Hepatocyte (in vitro differentiated cells): ENCODE measurements at regions not wholly inside any gene's neighbourhood (a gene's known extent, or its start where the extent isn't known, plus 50 kb on each side); places are given as distances from the start of the nearest gene placed in this dataset.

ENCODE experiments used
- DNase-seq: peaks from one replicate; pipeline ENCODE4 v3.0.0-alpha.2; 2016; ENCODE audit warnings: low spot score
- H2AFZ ChIP-seq: fragments of 200-600 bp; sonication (generic); 2 replicates; pipeline ENCODE4 v1.6.0; 2016; ENCODE audit warnings: antibody characterized with exemption, mild to moderate bottlenecking
- H3K27ac ChIP-seq: fragments of 200-600 bp; sonication (generic); 2 replicates; pipeline ENCODE4 v1.5.1; 2016; ENCODE audit warnings: mild to moderate bottlenecking
- H3K27me3 ChIP-seq: fragments of 200-600 bp; sonication (generic); 2 replicates; pipeline ENCODE4 v1.6.1; 2016
- H3K36me3 ChIP-seq: fragments of 200-600 bp; sonication (generic); replicated peaks from 2 replicates; pipeline ENCODE4 v1.5.1; 2016; ENCODE audit warnings: low read depth; ENCODE audit not compliant: insufficient read depth
- H3K4me1 ChIP-seq: fragments of 200-600 bp; sonication (generic); 2 replicates; pipeline ENCODE4 v1.5.1; 2016; ENCODE audit warnings: mild to moderate bottlenecking, moderate library complexity; ENCODE audit not compliant: insufficient read depth
- H3K4me2 ChIP-seq: fragments of 200-600 bp; sonication (generic); 2 replicates; pipeline ENCODE4 v1.6.0; 2016
- H3K4me3 ChIP-seq: fragments of 200-600 bp; sonication (generic); 2 replicates; pipeline ENCODE4 v1.5.1; 2016; ENCODE audit warnings: mild to moderate bottlenecking
- H3K79me2 ChIP-seq: fragments of 200-600 bp; sonication (generic); 2 replicates; pipeline ENCODE4 v1.6.0; 2017; ENCODE audit warnings: mild to moderate bottlenecking
- H3K9me2 ChIP-seq: fragments of 200-600 bp; sonication (generic); replicated peaks from 2 replicates; pipeline ENCODE4 v1.6.0; 2017; ENCODE audit warnings: mild to moderate bottlenecking; ENCODE audit not compliant: insufficient read depth
- H3K9me3 ChIP-seq: fragments of 200-600 bp; sonication (generic); 2 replicates; pipeline ENCODE4 v1.5.1; 2016; ENCODE audit warnings: low read depth, mild to moderate bottlenecking
- H4K20me1 ChIP-seq: fragments of 200-600 bp; sonication (generic); 2 replicates; pipeline ENCODE4 v1.6.0; 2016; ENCODE audit warnings: mild to moderate bottlenecking; ENCODE audit not compliant: insufficient read depth, poor library complexity, severe bottlenecking
- EZH2 ChIP-seq: fragments of 200-600 bp; sonication (generic); IDR thresholded peaks from 2 replicates; pipeline ENCODE4 v1.6.1; 2016; ENCODE audit warnings: antibody characterized with exemption, mild to moderate bottlenecking, borderline replicate concordance
- EZH2phosphoT487 ChIP-seq: fragments of 200-600 bp; sonication (generic); IDR thresholded peaks from one replicate; pipeline ENCODE4 v1.6.1; 2018; ENCODE audit warnings: antibody characterized with exemption, mild to moderate bottlenecking, low read depth, moderate library complexity; ENCODE audit not compliant: unreplicated experiment, severe bottlenecking
- WGBS: methylation state at CpG from one replicate; pipeline ENCODE4 v1.1.6; 2016; ENCODE audit warnings: low lambda C conversion rate; ENCODE audit errors: missing lambda C conversion rate; 5-methylcytosine and 5-hydroxymethylcytosine counted together
- TF ChIP-seq, protein P1 (sequence below): fragments of 200-600 bp; sonication (generic); IDR thresholded peaks from 2 replicates; pipeline ENCODE4 v1.5.1; 2016; ENCODE audit warnings: antibody characterized with exemption, mild to moderate bottlenecking; ENCODE audit not compliant: poor library complexity

DNA sequence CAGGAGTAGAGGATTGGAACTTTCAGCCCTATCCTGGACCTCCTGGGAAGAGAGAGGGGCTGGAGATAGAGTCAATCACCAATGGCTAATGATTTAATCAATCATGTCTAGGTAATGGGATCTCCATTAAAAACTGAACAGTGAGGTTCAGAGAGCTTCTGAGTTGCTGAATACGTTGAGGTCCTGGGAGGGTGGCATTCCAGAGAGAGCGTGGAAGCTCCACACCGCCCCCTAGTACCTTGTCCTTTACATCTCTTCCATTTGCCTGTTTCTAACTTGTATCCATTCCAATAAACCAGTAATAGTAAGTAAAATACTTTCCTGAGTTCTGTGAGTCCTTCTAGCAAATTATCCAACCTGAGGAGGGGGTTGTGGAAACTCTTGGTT is 101.7 kb downstream of the B3GNT2 start:
- no peak for DNase-seq
- no peak overlapping the region for H3K27ac ChIP-seq
- 53% methylated on average over 3 of the region's 3 CpGs for whole genome bisulfite sequencing

DNA sequence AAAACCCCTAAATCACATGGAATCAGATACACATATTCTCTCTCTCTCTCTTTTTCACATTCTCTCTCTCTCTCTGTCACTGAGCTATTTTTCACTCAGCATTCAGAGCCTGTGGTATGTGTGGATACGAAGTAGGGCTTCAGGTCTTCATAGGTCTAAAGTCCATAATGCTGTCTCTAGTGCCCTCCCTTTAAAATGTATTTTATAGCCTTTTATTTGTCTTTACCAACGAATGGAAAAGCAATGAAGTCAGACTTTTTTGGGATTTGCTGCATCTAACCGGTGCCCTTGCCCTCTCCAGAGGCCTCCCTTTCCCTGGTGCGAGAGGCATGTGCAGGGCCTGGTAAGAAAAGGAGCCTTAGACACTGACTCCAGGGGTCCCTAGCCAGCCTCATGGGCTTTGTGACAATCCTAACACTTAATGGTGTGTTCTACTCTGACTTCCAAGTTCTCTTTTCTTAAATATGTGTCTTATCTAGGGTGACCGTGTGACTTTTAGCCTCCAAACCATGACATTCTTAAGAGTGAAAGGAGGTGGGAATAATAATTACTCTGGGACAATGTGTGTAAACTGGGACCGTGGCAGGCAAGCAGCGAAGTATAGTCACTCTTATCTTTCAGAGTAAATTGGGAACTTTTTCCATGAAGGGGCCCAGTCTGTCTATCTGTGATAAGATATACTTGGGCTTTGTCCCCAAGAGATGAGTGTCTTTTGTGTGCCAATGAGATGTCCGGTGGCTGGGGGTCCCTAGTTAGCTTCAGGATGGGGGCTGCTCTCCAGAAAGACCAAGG is 101.1 kb downstream of the B3GNT2 start:
- 65% methylated on average over 8 of the region's 8 CpGs for WGBS
- H3K4me1 ChIP-seq: peaks cover 19% of the 10 kb centered on the region
- no peak overlapping the region for H3K4me2 ChIP-seq
- DNase-seq: no peak
- H3K79me2 ChIP-seq: no peaks in the 10 kb centered on the region
- H3K4me3 ChIP-seq: no peak overlapping the region
- H4K20me1 ChIP-seq: no peaks in the 10 kb centered on the region
- no peaks in the 10 kb centered on the region for H3K9me2 ChIP-seq
- H3K27me3 ChIP-seq: no peaks in the 10 kb centered on the region
- no peak overlapping the region for H2AFZ ChIP-seq
- H3K9me3 ChIP-seq: no peaks in the 10 kb centered on the region
- TF ChIP-seq EZH2 (no peak), EZH2phosphoT487 (no peak)
- TF ChIP-seq, protein P1, sequence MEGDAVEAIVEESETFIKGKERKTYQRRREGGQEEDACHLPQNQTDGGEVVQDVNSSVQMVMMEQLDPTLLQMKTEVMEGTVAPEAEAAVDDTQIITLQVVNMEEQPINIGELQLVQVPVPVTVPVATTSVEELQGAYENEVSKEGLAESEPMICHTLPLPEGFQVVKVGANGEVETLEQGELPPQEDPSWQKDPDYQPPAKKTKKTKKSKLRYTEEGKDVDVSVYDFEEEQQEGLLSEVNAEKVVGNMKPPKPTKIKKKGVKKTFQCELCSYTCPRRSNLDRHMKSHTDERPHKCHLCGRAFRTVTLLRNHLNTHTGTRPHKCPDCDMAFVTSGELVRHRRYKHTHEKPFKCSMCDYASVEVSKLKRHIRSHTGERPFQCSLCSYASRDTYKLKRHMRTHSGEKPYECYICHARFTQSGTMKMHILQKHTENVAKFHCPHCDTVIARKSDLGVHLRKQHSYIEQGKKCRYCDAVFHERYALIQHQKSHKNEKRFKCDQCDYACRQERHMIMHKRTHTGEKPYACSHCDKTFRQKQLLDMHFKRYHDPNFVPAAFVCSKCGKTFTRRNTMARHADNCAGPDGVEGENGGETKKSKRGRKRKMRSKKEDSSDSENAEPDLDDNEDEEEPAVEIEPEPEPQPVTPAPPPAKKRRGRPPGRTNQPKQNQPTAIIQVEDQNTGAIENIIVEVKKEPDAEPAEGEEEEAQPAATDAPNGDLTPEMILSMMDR: no peak
- no peaks in the 10 kb centered on the region for H3K36me3 ChIP-seq
- H3K27ac ChIP-seq: peak overlapping the region; percentile 24

More for the DNA sequence above, 101.7 kb downstream of the B3GNT2 start:
- TF ChIP-seq, protein P1: peak; percentile 26
- TF ChIP-seq EZH2 (no peak), EZH2phosphoT487 (no peak)
- Histone ChIP-seq H4K20me1 (no peaks in the 10 kb centered on the region), H3K36me3 (no peaks in the 10 kb centered on the region), H3K9me3 (no peaks in the 10 kb centered on the region), H3K27me3 (no peaks in the 10 kb centered on the region), H3K79me2 (no peaks in the 10 kb centered on the region), H2AFZ (no peak overlapping the region), H3K9me2 (no peaks in the 10 kb centered on the region), H3K4me2 (no peak overlapping the region), H3K4me1 (peaks cover 19% of the 10 kb centered on the region), H3K4me3 (no peak overlapping the region)

- Histone ChIP-seq H3K4me1 (peaks cover 19% of the 10 kb centered on the region), H4K20me1 (no peaks in the 10 kb centered on the region), H3K4me3 (no peak overlapping the region), H3K27me3 (no peaks in the 10 kb centered on the region), H3K36me3 (no peaks in the 10 kb centered on the region), H3K4me2 (no peak overlapping the region), H2AFZ (no peak overlapping the region), H3K9me2 (no peaks in the 10 kb centered on the region), H3K27ac (no peak overlapping the region), H3K9me3 (no peaks in the 10 kb centered on the region), H3K79me2 (no peaks in the 10 kb centered on the region)
- TF ChIP-seq, protein P1: no peak
- no peak for TF ChIP-seq EZH2
- TF ChIP-seq EZH2phosphoT487: no peak
- DNase-seq: no peak
- WGBS: 90% methylated on average over 19 of the region's 19 CpGs
Observed at GRCh38 chr2:62296034-62296831, 100.3 kb downstream of the B3GNT2 start.
